Colonic mucosa (tissue), 4 donors: ENCODE measurements at regions not wholly inside any gene's neighbourhood (a gene's known extent, or its start where the extent isn't known, plus 50 kb on each side); places are given as distances from the start of the nearest gene placed in this dataset.

Experiments used
- DNase-seq: peaks from one replicate; pipeline ENCODE4 v3.0.0-alpha.2; 2020
- H3K27ac ChIP-seq: fragments of 200-600 bp; one replicate; pipeline ENCODE4 v1.8.0; 2021
- H3K27me3 ChIP-seq: fragments of 200-600 bp; one replicate; pipeline ENCODE4 v1.8.0; 2021
- H3K36me3 ChIP-seq: fragments of 200-600 bp; one replicate; pipeline ENCODE4 v1.8.0; 2021
- H3K4me1 ChIP-seq: fragments of 200-600 bp; one replicate; pipeline ENCODE4 v1.8.0; 2021; ENCODE audit warnings: mild to moderate bottlenecking
- H3K4me3 ChIP-seq: fragments of 200-600 bp; one replicate; pipeline ENCODE4 v1.8.0; 2021
- H3K9ac ChIP-seq, 2 donors: one replicate each; pipeline ENCODE4 v1.7.0; 2013; ENCODE audit warnings: control low read depth in 2 of 2, low read depth in 2 of 2, low read length in 2 of 2
- H3K9me3 ChIP-seq: fragments of 200-600 bp; one replicate; pipeline ENCODE4 v1.8.0; 2021
- CTCF ChIP-seq: fragments of 200-600 bp; IDR thresholded peaks from one replicate; pipeline ENCODE4 v1.8.0; 2022; ENCODE audit warnings: antibody characterized with exemption, mild to moderate bottlenecking
- intact Hi-C: fragments of 100-400 bp; cut with DNase I; formaldehyde crosslinking; loops from one replicate; pipeline ENCODE4 v1.14.1; 2022
- donor health status: healthy.
- donor health status: DM: no; HTN: no; CAD: no.
- donor health status: DM: no; HTN: no; CAD: no.

GRCh38 chr5:66410122-66410521 lies 186.1 kb upstream of the MAST4 start:
- no peaks in the 10 kb centered on the region for H3K36me3 ChIP-seq
- no peaks in the 10 kb centered on the region for H3K27me3 ChIP-seq
- H3K4me3 ChIP-seq: no peak overlapping the region
- intact Hi-C loops: no loop called here
- H3K9ac ChIP-seq: no peak overlapping the region
- no peaks in the 10 kb centered on the region for H3K4me1 ChIP-seq
- no peak overlapping the region for H3K27ac ChIP-seq
- TF ChIP-seq CTCF: no peak
- DNase-seq: no peak
- H3K9me3 ChIP-seq: no peaks in the 10 kb centered on the region

- Histone ChIP-seq H3K27me3 (no peaks in the 10 kb centered on the region), H3K9me3 (no peaks in the 10 kb centered on the region), H3K27ac (no peak overlapping the region), H3K4me3 (no peak overlapping the region), H3K9ac (no peak overlapping the region), H3K36me3 (no peaks in the 10 kb centered on the region), H3K4me1 (no peaks in the 10 kb centered on the region)
- intact Hi-C loops: no loop called here
- no peak for DNase-seq
- no peak for TF ChIP-seq CTCF
Measured at GRCh38 chr5:66411701-66412100, 184.5 kb upstream of the MAST4 start.

GRCh38 chr5:66413931-66414330 lies 182.3 kb upstream of the MAST4 start:
- Histone ChIP-seq H3K36me3 (no peaks in the 10 kb centered on the region), H3K27ac (no peak overlapping the region), H3K27me3 (no peaks in the 10 kb centered on the region), H3K9ac (no peak overlapping the region), H3K4me1 (no peaks in the 10 kb centered on the region), H3K4me3 (no peak overlapping the region), H3K9me3 (no peaks in the 10 kb centered on the region)
- DNase-seq: no peak
- intact Hi-C loops: no loop called here
- TF ChIP-seq CTCF: no peak

GRCh38 chr5:66415208-66415607 lies 181.0 kb upstream of the MAST4 start:
- Histone ChIP-seq H3K9ac (no peak overlapping the region), H3K4me3 (no peak overlapping the region)

GRCh38 chr5:66416698-66417097 lies 179.5 kb upstream of the MAST4 start:
- Histone ChIP-seq H3K9ac (no peak overlapping the region), H3K36me3 (no peaks in the 10 kb centered on the region), H3K4me3 (no peak overlapping the region), H3K9me3 (no peaks in the 10 kb centered on the region), H3K27me3 (no peaks in the 10 kb centered on the region), H3K4me1 (no peaks in the 10 kb centered on the region), H3K27ac (no peak overlapping the region)
- DNase-seq: no peak
- intact Hi-C loops: no loop called here
- TF ChIP-seq CTCF: no peak

More at GRCh38 chr5:66415208-66415607, 181.0 kb upstream of the MAST4 start:
- intact Hi-C loops: no loop called here
- H3K4me1 ChIP-seq: no peaks in the 10 kb centered on the region
- no peak for TF ChIP-seq CTCF
- no peak overlapping the region for H3K27ac ChIP-seq
- DNase-seq: no peak
- no peaks in the 10 kb centered on the region for H3K27me3 ChIP-seq
- H3K9me3 ChIP-seq: no peaks in the 10 kb centered on the region
- no peaks in the 10 kb centered on the region for H3K36me3 ChIP-seq

GRCh38 chr5:66417781-66418180 lies 178.4 kb upstream of the MAST4 start:
- no peak for TF ChIP-seq CTCF

More at GRCh38 chr5:66417781-66418180, 178.4 kb upstream of the MAST4 start:
- no peaks in the 10 kb centered on the region for H3K27me3 ChIP-seq
- no peak overlapping the region for H3K27ac ChIP-seq
- no peak for DNase-seq
- no peak overlapping the region for H3K9ac ChIP-seq
- no peak overlapping the region for H3K4me3 ChIP-seq
- no peaks in the 10 kb centered on the region for H3K9me3 ChIP-seq
- no peaks in the 10 kb centered on the region for H3K36me3 ChIP-seq
- intact Hi-C loops: no loop called here
- no peaks in the 10 kb centered on the region for H3K4me1 ChIP-seq
